NT2/D1 (cell line): ENCODE measurements at regions not wholly inside any gene's neighbourhood (a gene's known extent, or its start where the extent isn't known, plus 50 kb on each side); places are given as distances from the start of the nearest gene placed in this dataset.

Experiments used
- SUZ12 ChIP-seq: IDR thresholded peaks from 2 replicates; pipeline ENCODE4 v1.6.1; 2011; ENCODE audit not compliant: insufficient read length, insufficient read depth; ENCODE audit errors: extremely low read depth
- YY1 ChIP-seq: IDR thresholded peaks from 2 replicates; pipeline ENCODE4 v1.6.1; 2011; ENCODE audit not compliant: insufficient read length, insufficient read depth
- ZNF274 ChIP-seq: IDR thresholded peaks from 2 replicates; pipeline ENCODE4 v1.6.1; 2011; ENCODE audit warnings: mild to moderate bottlenecking, low read depth, low read length

DNA sequence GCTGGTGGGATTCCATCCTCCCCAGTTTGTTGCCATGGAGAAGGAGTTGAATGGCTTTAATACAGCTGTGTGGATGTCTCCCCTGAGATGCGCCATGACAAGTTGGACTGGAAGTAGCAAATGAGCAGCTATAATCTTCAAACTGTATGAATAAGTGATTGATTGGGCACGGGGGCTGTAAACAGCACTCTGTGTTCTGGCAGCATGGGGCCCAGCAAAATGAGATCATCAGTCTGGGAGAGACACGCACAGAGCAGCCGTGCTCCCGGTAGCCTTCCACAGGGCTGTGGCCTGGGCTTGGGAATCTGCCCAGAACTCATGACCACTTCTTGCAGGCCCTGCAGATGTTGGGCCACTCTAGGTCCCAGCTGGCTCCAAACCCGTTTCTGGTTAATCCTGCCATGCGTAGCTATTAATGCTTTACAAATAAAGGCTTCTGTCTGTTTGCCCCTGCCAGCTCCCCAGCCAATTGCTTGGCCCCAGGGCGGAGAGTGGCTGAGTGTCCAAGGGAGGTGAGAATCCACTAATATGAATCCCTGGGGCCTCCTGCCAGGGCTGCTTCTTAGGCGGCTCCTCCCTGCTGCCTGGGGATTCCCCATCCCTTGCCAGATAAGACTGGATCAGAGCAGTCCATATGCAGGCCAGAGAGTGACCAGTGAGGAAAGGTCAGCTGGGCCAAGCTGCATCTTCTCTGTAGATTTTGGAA, 642.9 kb downstream of the AJAP1 start:
- TF ChIP-seq ZNF274 (no peak), YY1 (no peak), SUZ12 (no peak)
